KBM-7 (cell line): ENCODE measurements at regions not wholly inside any gene's neighbourhood (a gene's known extent, or its start where the extent isn't known, plus 50 kb on each side); places are given as distances from the start of the nearest gene placed in this dataset.

Source experiments
- DNase-seq: peaks from one replicate; pipeline ENCODE4 v3.0.0-alpha.2; 2015
- in situ Hi-C: fragments of 300-500 bp; cut with MboI; formaldehyde crosslinking; loops from 2 replicates; pipeline ENCODE4 v1.14.3; 2020; ENCODE audit warnings: low sequenced_read_pairs, low pct_unique_long_range_greater_than_20kb, mixed read lengths

DNA sequence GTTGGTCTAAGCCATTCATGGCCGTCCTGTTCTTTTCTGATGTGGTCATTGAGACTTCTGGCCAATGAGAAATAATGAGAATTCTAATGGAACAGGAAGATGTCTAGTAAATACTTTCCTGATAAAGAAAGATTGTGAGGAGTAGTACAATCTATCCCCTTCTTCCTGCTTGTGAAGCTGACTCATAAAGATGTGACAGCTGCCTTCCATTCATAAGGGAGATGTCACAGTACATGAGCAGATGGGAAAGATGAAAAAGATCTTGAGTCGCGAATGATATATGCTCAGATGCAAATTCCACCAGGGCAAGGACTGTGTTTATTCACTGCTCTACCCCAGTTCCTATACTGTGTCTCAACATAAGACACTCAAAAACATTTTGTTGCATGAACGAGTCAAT, 111.7 kb upstream of the FOXF1 start:
- no peak for DNase-seq
- in situ Hi-C loops = no loop called here

DNA sequence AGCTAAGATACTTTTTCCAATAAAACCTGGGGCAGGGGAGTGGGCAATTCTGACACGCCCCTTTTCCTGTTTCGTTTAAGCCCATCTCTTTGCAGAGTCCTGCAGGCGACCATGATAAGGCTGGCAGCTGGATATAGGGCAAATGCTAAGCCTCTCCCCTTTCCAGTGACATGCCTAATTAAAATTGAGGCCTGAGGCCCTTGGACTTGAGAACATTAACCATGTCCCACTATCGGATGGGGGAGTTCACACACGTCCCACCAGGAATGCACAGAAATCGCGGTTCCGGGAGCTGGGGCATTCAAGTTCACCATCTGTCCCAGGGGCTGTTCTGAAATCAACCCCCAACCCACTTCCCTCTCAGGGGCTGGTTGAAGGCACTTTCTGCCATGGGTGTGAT, 109.2 kb upstream of the FOXF1 start:
- in situ Hi-C loops = no loop called here
- no peak for DNase-seq

GRCh38 chr16:86403085-86403484, 107.2 kb upstream of the FOXF1 start:
- in situ Hi-C loops = no loop called here
- no peak for DNase-seq

GRCh38 chr16:86403541-86404163, 106.7 kb upstream of the FOXF1 start:
- in situ Hi-C loops = no loop called here
- no peak for DNase-seq

GRCh38 chr16:86404678-86405077, 105.6 kb upstream of the FOXF1 start:
- DNase-seq = no peak
- in situ Hi-C loops = no loop called here

- no peak for DNase-seq
- in situ Hi-C loops = no loop called here
Measured at GRCh38 chr16:86405319-86405718, 105.0 kb upstream of the FOXF1 start.

GRCh38 chr16:86406056-86406455, 104.3 kb upstream of the FOXF1 start:
- no peak for DNase-seq
- in situ Hi-C loops = no loop called here

DNA sequence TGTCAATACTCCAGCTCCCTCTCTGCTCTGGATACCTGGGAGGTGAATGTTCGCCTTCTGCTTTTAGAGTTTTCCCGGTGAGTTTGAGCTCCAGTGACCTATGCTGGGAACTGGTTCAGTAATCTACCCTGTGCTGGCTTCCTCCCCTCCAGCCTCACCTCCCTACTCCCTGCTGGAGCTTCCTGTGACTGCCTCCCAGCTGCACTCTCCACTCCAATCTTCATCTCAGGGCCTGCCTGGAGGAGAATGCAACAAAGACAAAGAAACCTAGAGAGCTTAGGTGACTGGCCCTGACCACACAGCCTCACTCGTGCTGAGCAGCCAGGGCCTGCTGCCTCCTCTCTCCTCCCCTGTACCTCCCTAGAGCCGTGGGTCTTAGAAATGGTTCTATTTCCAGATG, 101.6 kb upstream of the FOXF1 start:
- in situ Hi-C loops = no loop called here
- DNase-seq = no peak

DNA sequence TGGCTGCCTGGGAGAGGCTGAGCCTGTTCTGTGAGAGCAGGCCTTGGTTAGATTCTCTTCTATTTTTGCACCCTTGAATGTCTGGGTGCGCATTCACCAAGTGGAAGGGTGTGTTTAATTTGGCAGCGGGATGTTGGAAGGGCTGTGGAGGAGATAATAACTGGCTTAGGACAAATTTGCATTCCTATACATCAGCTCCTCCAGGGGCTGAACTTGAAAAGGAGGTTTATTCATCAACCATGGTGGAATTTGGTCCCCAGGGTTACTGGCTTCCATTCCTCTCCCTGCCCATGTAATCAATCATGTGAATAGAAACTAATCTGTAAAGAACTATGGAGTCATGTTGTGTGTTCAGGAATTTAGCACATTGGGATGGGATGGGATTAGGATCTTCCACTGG, 100.2 kb upstream of the FOXF1 start:
- in situ Hi-C loops = no loop called here

DNA sequence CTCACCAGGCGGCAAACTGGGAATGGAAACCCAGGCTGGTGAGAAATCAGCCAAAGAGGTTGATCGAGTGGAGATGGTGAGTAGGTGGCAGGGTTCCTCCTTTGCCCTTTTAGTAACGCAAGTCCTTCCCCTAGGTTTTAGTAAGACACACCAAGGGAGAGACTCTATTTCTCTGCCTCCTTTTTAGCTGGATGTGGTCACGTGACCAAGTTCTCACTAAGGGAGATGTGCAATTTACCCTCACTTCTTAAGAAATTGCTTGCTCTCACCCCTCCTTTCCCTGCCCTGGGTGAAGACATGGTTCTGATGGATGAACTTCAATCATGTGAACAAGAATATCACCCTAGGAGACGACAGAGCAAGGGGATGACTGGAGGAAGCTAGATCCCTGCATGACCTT, 99.8 kb upstream of the FOXF1 start:
- no peak for DNase-seq
- in situ Hi-C loops = no loop called here

More for the DNA sequence above, 100.2 kb upstream of the FOXF1 start:
- DNase-seq = no peak

DNA sequence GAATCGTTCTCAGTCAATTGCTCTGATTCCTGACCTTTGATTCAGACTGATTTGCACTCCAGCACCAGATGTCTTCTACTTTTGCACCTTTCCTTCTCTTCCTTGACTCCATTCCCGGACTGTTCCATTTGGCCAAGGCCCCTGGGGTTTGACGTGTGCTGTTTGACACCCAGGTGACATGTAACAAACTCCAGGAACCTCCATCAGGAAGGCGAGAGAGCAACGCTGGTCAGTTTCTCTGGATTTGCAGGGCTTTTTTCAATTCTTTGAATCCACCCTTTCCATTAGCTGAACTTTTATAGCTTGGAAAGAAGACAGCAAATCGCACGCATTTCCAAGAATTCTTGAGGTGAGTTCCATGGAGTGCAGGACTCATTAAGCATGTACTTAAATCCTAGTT, 98.4 kb upstream of the FOXF1 start:
- in situ Hi-C loops = no loop called here
- no peak for DNase-seq

DNA sequence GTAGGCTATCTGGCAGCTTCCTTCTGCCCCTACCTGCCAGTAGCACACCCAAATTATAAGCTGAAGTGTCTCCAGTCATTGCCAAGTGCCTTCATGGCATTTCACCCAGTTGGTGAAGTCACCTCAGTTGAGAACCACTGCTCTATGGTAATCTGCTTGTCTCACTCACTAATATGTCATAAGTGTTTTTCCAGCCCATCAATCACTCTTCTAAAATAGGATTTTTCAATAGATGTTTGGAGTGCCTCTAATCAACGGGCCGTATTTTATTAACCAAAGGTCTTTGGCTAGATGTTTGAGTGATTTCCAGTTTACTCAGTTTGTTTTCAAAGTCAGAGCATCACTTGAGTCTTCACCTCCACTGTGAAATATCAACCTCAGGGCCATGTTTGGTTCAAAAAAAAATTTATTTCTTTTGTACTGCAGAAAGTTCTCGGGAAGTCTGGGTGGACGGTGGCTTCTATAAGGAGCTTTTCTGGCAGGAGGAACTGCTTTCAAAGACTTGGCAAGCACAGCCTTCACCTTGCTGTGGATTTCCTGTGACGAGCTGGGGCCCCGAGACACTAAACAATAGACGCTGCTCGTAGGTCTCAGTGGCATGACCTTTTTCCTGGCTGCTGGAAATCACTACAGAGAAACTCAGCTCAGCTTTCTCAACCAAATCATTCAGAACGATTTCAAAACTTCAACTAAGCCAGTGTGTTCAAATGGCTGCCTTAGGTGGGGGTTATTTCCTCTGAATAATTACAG, 95.2 kb upstream of the FOXF1 start:
- in situ Hi-C loops = no loop called here
- no peak for DNase-seq

- no peak for DNase-seq
- in situ Hi-C loops = no loop called here
Measured at GRCh38 chr16:86418981-86419380, 91.3 kb upstream of the FOXF1 start.

DNA sequence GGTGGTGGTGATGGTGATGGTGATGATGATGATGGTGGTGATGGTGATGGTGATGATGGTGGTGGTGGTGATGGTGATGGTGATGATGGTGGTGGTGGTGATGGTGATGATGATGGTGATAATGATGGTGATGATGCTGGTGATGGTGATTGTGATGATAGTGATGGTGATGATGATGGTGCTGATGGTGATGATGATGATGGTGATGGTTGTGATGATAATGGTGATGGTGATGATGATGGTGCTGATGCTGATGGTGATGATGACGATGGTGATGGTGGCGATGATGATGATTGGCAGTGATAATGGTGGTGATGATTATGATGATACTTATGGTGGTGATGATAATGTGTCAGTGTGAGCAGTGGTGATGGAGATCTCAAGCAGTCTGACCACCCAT, 90.8 kb upstream of the FOXF1 start:
- DNase-seq = no peak
- in situ Hi-C loops = no loop called here

DNA sequence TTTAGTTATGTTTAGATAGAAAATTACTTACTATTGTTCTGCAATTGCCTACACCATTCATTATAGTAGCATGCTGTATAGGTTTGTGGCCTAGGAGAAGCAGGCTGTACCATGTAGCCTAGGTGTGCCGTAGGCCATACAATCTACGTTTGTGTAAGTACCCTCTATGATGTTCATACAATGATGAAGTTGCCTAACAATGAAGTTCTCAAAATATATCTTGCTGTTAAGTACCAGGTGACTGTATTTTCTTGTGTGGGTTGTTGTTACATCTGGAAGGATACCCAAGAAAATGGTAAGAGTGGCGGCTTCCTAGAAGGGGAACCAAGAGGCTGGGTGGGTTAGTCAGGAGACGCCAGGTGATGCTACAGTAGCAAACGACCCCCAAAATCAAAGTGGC, 88.3 kb upstream of the FOXF1 start:
- in situ Hi-C loops = no loop called here
- DNase-seq = no peak

DNA sequence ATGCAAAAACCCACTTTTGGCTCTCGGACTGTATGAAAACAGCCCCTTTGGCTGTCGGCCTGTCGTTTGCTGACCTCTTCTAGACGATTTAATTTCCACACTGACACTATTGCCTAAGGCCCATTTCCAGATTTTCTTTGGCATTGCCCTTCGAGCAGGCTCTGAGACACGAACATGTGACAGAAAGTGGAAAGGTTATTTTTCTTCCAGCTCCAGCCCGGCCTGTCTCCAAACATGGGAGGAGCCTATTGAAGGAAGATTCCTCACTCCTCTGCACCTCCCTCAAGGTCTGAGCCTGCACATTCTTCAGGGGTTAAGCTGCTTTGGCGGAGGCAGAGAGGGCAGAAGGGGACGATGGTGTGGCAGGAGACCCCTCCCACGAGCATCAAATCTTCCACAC, 85.9 kb upstream of the FOXF1 start:
- in situ Hi-C loops = no loop called here
- DNase-seq = no peak

DNA sequence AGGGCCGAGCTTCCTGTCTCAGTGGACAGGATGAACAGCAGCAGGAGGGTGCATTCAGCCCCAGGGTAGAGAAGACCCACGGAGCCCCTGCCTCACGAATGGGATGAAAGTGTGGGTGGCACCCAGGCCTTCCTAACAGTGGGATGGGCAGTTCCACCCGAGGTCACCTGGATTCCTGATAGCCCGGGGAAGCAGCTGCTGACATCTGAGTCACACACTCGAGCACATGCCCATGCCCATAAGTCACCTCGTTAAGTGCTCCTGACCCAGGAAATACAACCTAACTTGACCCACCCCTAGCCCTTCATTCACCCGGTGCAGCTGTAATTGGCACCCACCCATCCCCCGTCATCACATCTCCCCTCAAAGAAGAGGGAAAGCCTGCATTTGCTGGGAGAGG, 85.3 kb upstream of the FOXF1 start:
- in situ Hi-C loops = no loop called here
- no peak for DNase-seq

DNA sequence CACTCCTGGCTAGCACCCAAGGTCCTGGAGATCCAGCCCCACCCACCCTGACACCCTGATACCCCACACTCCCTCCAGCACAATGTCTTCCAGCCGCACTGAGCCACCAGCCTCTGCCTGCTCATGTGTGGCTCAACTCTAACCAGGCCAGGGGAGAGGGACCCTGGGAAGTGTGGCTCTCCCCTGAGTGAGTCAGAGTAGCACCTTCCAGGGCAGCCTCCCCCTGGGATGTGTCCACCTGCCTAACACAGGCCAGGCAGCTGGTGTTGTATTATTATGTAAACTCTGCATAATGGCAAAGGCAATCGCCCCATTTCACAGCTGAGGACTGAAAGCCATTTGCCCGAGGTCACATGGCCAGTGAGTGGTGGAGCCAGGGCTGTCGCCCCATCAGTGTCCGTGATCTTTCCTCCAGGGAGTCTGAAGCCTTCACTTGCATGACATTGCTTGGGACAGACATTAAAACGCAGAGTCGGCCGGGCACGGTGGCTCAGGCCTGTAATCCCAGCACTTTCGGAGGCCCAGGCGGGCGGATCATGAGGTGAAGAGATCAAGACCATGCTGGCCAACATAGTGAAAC, 84.2 kb upstream of the FOXF1 start:
- DNase-seq = no peak
- in situ Hi-C loops = no loop called here

GRCh38 chr16:86427433-86427851, 82.9 kb upstream of the FOXF1 start:
- in situ Hi-C loops = no loop called here
- no peak for DNase-seq

- in situ Hi-C loops = no loop called here
- no peak for DNase-seq
Measured at GRCh38 chr16:86428729-86429517, 81.4 kb upstream of the FOXF1 start.
